LNCAP (cell line): ENCODE measurements at regions not wholly inside any gene's neighbourhood (a gene's known extent, or its start where the extent isn't known, plus 50 kb on each side); places are given as distances from the start of the nearest gene placed in this dataset.

ENCODE experiments used
- TF ChIP-seq, protein P1 (sequence below): fragments of 450-650 bp; IDR thresholded peaks from 2 replicates; pipeline ENCODE4 v1.5.1; 2017; ENCODE audit warnings: mild to moderate bottlenecking

DNA sequence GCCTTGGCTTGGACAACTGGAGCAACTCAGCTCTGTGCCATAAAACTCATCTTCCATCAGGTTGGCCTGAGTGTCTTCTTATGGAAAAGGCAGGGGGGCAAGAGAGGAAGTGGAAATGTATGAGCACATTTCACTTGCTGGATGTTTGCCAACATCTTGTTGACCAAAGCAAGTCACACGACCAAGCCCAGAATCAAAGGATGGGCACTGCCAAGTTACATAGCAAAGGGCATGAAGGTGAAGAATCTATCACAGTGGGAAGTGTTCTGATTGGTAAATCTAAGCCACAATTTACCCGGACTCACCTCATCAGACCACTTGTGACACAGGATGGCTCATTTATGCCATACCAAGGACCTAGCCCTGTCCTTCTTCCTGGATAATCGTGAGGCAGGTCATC, 310.5 kb upstream of the IRX5 start:
- TF ChIP-seq, protein P1, sequence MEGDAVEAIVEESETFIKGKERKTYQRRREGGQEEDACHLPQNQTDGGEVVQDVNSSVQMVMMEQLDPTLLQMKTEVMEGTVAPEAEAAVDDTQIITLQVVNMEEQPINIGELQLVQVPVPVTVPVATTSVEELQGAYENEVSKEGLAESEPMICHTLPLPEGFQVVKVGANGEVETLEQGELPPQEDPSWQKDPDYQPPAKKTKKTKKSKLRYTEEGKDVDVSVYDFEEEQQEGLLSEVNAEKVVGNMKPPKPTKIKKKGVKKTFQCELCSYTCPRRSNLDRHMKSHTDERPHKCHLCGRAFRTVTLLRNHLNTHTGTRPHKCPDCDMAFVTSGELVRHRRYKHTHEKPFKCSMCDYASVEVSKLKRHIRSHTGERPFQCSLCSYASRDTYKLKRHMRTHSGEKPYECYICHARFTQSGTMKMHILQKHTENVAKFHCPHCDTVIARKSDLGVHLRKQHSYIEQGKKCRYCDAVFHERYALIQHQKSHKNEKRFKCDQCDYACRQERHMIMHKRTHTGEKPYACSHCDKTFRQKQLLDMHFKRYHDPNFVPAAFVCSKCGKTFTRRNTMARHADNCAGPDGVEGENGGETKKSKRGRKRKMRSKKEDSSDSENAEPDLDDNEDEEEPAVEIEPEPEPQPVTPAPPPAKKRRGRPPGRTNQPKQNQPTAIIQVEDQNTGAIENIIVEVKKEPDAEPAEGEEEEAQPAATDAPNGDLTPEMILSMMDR, result no peak

DNA sequence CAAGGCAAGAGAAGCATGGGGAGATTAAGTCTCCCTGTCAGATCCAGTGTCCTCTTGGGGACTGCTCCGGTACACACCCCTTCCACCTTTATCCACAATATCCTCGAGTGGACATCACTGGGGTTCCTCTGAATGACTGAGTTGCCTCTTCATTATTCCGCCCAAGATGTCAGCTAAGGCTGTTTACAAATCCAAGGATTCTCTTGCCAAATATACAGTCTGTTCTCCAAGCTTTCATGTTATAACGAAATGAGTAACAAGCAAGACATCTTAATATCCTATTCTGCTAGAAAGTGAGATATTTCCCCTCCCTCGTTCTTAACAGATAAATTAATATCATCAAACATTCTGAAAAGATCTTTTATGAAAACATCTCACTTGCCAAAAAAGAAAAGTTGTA, 314.1 kb upstream of the IRX5 start:
- TF ChIP-seq, protein P1, result no peak

DNA sequence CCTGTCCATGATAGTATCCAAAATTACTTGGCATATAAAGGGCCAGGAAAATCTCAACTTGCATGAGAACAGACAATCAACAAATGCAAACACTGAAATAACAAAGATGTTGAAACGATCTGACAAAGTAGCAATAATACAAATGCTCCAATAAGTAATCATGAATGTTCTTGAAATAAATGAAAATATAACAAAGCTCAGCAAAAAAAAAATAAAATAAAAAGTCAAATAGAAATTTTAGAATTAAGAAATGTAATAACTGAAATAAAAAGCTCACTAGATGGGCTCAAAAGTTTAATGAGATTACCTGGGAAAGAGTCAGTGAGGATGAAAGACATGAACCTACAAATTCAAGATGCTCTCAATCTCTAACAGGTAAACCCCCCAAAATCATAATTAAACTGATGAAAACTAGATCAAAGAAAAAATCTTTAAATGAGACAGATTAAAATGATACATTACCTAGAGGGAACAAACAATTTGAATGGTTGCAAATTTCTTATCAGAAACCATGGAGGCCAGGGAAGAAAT, 319.0 kb upstream of the IRX3 start:
- TF ChIP-seq, protein P1, result no peak

DNA sequence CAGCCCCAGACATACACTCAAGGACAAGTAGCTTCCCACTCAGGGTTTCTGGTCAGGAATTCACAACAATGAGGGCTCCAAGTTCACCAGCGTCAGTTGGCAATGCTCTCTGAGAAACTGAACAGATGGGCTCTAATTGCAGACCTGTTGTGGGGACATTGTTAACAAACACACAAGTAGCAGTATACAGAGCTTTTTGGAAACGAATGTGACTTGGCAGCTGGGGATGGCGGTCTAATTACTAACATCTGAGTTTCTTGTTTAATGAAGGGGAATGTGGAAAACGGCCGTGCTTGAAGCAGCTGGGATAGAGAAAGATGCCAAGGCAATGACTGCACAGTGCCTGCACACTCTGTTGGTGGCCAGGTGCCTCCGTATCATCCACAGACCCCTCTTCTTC, 316.1 kb upstream of the IRX3 start:
- TF ChIP-seq, protein P1, result no peak

DNA sequence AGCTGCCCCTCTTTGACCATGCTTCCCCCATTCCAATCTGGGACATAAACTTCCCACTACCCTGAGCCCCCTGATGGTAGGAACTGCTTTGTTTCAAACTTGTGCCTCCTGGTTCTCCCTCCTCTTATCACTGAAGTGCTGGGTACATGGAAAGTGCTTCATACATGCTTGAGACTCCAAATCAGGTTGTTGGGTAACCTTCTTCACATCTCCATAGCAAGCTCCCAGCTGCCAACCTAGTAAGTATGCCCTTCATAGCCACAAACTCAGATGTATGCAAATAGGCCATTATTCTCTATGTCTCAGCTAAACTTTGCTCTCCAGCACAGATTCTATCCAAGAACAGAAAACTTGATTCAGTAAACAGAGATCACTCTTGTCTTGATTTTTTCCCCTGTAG, 310.6 kb upstream of the IRX3 start:
- TF ChIP-seq, protein P1, result no peak

DNA sequence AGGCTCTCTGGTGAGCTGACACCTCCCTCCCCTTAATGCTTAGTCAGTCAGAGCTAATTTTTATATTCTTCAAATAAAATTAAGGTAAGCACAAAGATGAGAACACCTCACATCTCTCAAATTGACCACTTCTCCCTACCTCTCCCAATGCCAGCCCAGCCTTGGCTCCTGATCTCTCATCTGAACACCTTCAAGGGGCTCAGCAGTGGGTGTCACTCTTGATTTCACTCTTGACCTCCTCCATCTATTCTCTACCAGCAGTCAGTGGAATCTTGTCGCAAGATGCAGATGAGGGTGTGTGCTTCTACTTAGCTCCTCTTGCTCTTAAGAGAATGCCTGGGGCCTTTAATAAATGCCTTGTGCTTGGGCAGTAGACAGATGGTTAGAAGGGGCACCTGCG, 309.0 kb upstream of the IRX3 start:
- TF ChIP-seq, protein P1, result no peak

DNA sequence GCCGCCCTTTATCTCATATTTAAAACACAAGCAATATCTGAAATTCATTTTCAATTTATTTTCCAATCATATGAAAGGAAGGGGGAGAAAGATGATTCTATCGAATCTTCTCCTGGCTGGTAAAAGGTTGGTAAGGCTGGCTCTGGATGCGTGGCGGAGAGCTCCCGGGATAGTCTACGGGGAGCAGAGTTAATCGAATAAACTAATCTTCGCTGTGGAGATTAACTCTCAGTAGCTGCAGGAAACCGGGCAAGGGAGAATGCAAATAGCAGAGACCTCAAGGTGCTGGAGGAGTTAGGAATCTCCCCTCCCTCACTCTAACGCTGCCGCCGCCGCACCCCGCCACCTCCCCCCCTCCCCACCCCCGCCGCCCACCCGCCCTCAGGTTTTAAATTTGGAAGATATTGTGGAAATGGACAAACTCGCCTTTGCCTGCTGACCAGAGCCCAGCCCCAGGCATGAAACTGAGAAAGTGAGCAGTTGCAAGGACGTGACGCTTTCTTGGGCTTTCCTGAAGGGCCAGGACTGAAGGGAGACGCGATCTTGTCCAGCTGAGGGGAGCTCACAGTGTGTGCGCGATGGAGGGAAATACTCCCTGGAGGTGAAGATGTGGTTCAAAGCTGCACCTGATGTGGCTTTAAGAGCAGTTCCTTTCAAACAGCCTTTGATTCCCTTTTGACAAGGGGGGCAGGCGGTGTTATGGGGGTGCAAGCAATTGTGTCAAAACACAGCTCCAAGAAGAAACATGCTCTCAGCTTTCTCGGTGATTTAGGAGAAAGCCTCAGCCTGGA, 308.2 kb upstream of the IRX3 start:
- TF ChIP-seq, protein P1, result no peak
